GM12891 (cell line): ENCODE measurements at regions not wholly inside any gene's neighbourhood (a gene's known extent, or its start where the extent isn't known, plus 50 kb on each side); places are given as distances from the start of the nearest gene placed in this dataset.

ENCODE experiments used
- POLR2A ChIP-seq: IDR thresholded peaks from 2 replicates; pipeline ENCODE4 v1.6.1; 2011; ENCODE audit warnings: low read depth, low read length, control low read depth
- POLR2AphosphoS5 ChIP-seq: IDR thresholded peaks from 2 replicates; pipeline ENCODE4 v1.6.1; 2011; ENCODE audit warnings: low read depth, low read length, control low read depth
- SPI1 ChIP-seq: IDR thresholded peaks from 2 replicates; pipeline ENCODE4 v1.6.1; 2011; ENCODE audit warnings: low read depth, low read length, control low read depth
- TAF1 ChIP-seq: IDR thresholded peaks from 2 replicates; pipeline ENCODE4 v1.6.1; 2011; ENCODE audit warnings: low read depth, low read length, control low read depth

DNA sequence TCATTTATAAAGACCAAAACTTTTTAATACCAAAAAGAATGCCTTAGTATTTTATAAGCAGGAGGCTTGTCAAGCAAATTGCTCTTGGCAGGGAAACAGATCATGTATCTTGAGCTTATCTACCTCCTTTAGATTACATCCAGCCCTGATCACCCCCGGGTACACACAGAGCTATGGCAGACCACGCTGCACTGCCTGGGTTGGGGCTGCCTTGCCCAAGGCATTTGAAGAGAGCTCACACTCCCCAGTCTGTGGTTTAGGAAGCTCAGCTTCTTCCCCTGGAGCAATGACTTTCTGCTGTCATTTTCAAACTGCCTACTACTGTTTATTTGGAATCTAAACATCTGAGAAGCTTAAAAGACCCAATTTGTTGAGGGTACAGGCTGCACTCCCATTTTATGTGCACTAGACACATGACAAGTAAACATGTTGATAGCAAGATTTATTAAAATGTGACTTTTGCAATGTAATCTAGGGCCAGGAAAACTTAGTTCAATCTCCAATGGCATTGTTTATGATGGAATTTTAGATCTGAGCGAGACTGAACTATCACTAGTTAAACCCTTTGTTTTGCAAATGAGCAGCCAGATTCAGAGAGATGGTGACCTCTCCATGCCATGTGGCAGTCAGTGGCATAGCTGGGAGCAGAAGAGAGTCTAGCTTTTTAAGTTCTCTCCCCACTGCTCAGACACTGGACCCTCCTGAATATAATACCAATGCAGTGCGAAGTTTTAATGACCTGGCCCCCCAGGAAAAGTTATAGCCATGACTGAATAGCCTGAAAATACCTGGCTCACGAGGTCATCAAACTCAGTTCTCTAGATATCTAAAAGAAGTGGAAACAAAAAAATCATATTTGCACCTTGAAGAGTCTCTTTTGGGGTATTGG, 214.9 kb downstream of the HLX start:
- TF ChIP-seq POLR2AphosphoS5 (no peak), POLR2A (no peak), SPI1 (no peak), TAF1 (no peak)
